ENCODE measurements at regions not wholly inside any gene's neighbourhood (a gene's known extent, or its start where the extent isn't known, plus 50 kb on each side); places are given as distances from the start of the nearest gene placed in this dataset.
"Not testable (repeated sequence)": the region's sequence is repeated elsewhere in the genome, so short reads cannot be mapped to it uniquely, and the experiment has no call there.

DNA sequence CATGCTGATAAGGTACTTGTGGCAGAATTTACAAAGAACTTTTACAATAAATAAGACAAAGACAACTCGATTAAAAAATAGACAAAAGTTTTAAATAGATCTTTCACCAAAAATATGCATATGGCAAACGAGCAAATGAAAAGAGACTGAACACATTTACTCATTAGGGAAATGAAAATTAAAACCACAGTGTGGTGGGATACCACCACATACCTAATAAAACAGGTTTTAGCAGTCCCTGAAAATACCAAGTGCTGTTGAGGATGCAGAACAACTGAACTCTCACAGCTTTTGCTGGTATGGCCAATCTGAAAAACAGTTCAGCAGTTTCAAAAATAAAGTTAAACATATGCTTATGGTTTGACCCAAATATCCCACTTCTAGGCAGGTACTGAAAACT is 205.4 kb upstream of the ADO start:
- no peak for FAIRE-seq

DNA sequence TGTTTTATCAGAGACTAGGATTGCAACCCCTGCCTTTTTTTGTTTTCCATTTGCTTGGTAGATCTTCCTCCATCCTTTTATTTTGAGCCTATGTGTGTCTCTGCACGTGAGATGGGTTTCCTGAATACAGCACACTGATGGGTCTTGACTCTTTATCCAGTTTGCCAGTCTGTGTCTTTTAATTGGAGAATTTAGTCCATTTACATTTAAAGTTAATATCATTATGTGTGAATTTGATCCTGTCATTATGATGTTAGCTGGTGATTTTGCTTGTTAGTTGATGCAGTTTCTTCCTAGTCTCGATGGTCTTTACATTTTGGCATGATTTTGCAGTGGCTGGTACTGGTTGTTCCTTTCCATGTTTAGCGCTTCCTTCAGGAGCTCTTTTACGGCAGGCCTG is 198.0 kb upstream of the ADO start:
- H2AFZ ChIP-seq (ENCODE audit: control insufficient read depth, low read length); H3K9me1 ChIP-seq (ENCODE audit: control insufficient read depth, extremely low read depth, insufficient read depth, low read length); H3K9ac ChIP-seq (ENCODE audit: control insufficient read depth, extremely low read depth, insufficient read depth, low read length); H3K27ac ChIP-seq (ENCODE audit: control insufficient read depth, insufficient read depth, low read length); DNase-seq (ENCODE audit: low read depth, low spot score); H3K27me3 ChIP-seq (ENCODE audit: control insufficient read depth, extremely low read depth, insufficient read depth, low read length); H3K9me3 ChIP-seq (ENCODE audit: control insufficient read depth, low read depth, low read length); FAIRE-seq; H3K4me1 ChIP-seq (ENCODE audit: control insufficient read depth, extremely low read depth, insufficient read depth, low read length); H3K79me2 ChIP-seq (ENCODE audit: control insufficient read depth, insufficient read depth, low read length); H3K4me2 ChIP-seq (ENCODE audit: control insufficient read depth, extremely low read depth, insufficient read depth, low read depth, low read length); H3K4me3 ChIP-seq (ENCODE audit: control insufficient read depth in 2 of 3, extremely low read depth in 1 of 3, insufficient read depth in 2 of 3, low read depth in 1 of 3, low read length in 3 of 3); H4K20me1 ChIP-seq (ENCODE audit: control insufficient read depth, extremely low read depth, insufficient read depth, low read length); H3K36me3 ChIP-seq (ENCODE audit: control insufficient read depth in 2 of 2, extremely low read depth in 1 of 2, insufficient read depth in 2 of 2, low read length in 2 of 2): not testable (repeated sequence)
- dilution Hi-C loops (cut with MboI; ENCODE audit: extremely low pct_ligation_motif_present, low sequenced_read_pairs): loop anchor here (25.0 kb wide), 1 partner anchor 206 kb away; the partner anchor contains the start of genes ADO and EGR2

More for the DNA sequence above, 205.4 kb upstream of the ADO start:
- dilution Hi-C loops (cut with MboI; ENCODE audit: extremely low pct_ligation_motif_present, low sequenced_read_pairs): no loop called here
- no peaks in the 10 kb centered on the region for H3K4me1 ChIP-seq (ENCODE audit: control insufficient read depth, extremely low read depth, insufficient read depth, low read length)
- H4K20me1 ChIP-seq (ENCODE audit: control insufficient read depth, extremely low read depth, insufficient read depth, low read length): no peaks in the 10 kb centered on the region
- no peaks in the 10 kb centered on the region for H3K9me3 ChIP-seq (ENCODE audit: control insufficient read depth, low read depth, low read length)
- H3K9me1 ChIP-seq (ENCODE audit: control insufficient read depth, extremely low read depth, insufficient read depth, low read length): no peaks in the 10 kb centered on the region
- no peak overlapping the region for H3K4me2 ChIP-seq (ENCODE audit: control insufficient read depth, extremely low read depth, insufficient read depth, low read depth, low read length)
- H3K9ac ChIP-seq (ENCODE audit: control insufficient read depth, extremely low read depth, insufficient read depth, low read length): no peak overlapping the region
- H3K79me2 ChIP-seq (ENCODE audit: control insufficient read depth, insufficient read depth, low read length): no peaks in the 10 kb centered on the region
- TF ChIP-seq, protein P1, sequence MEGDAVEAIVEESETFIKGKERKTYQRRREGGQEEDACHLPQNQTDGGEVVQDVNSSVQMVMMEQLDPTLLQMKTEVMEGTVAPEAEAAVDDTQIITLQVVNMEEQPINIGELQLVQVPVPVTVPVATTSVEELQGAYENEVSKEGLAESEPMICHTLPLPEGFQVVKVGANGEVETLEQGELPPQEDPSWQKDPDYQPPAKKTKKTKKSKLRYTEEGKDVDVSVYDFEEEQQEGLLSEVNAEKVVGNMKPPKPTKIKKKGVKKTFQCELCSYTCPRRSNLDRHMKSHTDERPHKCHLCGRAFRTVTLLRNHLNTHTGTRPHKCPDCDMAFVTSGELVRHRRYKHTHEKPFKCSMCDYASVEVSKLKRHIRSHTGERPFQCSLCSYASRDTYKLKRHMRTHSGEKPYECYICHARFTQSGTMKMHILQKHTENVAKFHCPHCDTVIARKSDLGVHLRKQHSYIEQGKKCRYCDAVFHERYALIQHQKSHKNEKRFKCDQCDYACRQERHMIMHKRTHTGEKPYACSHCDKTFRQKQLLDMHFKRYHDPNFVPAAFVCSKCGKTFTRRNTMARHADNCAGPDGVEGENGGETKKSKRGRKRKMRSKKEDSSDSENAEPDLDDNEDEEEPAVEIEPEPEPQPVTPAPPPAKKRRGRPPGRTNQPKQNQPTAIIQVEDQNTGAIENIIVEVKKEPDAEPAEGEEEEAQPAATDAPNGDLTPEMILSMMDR (optimal IDR thresholded peaks at IDR 0.05 in 1 of 3, IDR thresholded peaks at IDR 0.05 in 1 of 3, conservative IDR thresholded peaks at IDR 0.05 in 1 of 3; ENCODE audit: extremely low read depth in 1 of 3, insufficient read depth in 2 of 3, low read length in 3 of 3): no peak
- TF ChIP-seq EZH2 (IDR thresholded peaks at IDR 0.05; ENCODE audit: low read length): no peak
- H3K27ac ChIP-seq (ENCODE audit: control insufficient read depth, insufficient read depth, low read length): no peak overlapping the region
- H3K4me3 ChIP-seq (ENCODE audit: control insufficient read depth in 2 of 3, extremely low read depth in 1 of 3, insufficient read depth in 2 of 3, low read depth in 1 of 3, low read length in 3 of 3): no peak overlapping the region
- no peak overlapping the region for H2AFZ ChIP-seq (ENCODE audit: control insufficient read depth, low read length)
- H3K36me3 ChIP-seq (ENCODE audit: control insufficient read depth in 2 of 2, extremely low read depth in 1 of 2, insufficient read depth in 2 of 2, low read length in 2 of 2): no peaks in the 10 kb centered on the region
- H3K27me3 ChIP-seq (ENCODE audit: control insufficient read depth, extremely low read depth, insufficient read depth, low read length): no peaks in the 10 kb centered on the region
- DNase-seq (ENCODE audit: low read depth, low spot score): no peak

DNA sequence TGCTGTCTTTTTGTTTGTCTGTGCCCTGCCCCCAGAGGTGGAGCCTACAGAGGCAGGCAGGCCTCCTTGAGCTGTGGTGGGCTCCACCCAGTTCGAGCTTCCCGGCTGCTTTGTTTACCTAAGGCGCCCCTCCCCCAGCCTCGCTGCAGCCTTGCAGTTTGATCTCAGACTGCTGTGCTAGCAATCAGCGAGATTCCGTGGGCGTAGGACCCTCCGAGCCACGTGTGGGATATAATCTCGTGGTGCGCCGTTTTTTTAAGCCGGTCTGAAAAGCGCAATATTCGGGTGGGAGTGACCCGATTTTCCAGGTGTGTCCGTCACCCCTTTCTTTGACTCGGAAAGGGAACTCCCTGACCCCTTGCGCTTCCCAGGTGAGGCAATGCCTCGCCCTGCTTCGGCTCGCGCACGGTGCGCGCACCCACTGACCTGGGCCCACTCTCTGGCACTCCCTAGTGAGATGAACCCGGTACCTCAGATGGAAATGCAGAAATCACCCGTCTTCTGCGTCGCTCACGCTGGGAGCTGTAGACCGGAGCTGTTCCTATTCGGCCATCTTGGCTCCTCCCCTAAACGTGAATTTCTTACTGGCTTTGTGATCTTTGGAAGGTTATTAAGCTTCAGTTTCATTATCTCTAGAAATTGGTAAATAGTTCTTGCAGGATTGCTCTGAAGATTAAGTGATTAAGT is 196.2 kb upstream of the ADO start:
- not testable (repeated sequence) for H3K79me2 ChIP-seq (ENCODE audit: control insufficient read depth, insufficient read depth, low read length); H3K9me3 ChIP-seq (ENCODE audit: control insufficient read depth, low read depth, low read length); H3K4me2 ChIP-seq (ENCODE audit: control insufficient read depth, extremely low read depth, insufficient read depth, low read depth, low read length); H3K9me1 ChIP-seq (ENCODE audit: control insufficient read depth, extremely low read depth, insufficient read depth, low read length); H3K9ac ChIP-seq (ENCODE audit: control insufficient read depth, extremely low read depth, insufficient read depth, low read length); H3K27me3 ChIP-seq (ENCODE audit: control insufficient read depth, extremely low read depth, insufficient read depth, low read length); H3K4me3 ChIP-seq (ENCODE audit: control insufficient read depth in 2 of 3, extremely low read depth in 1 of 3, insufficient read depth in 2 of 3, low read depth in 1 of 3, low read length in 3 of 3); H3K27ac ChIP-seq (ENCODE audit: control insufficient read depth, insufficient read depth, low read length); H4K20me1 ChIP-seq (ENCODE audit: control insufficient read depth, extremely low read depth, insufficient read depth, low read length); FAIRE-seq; H2AFZ ChIP-seq (ENCODE audit: control insufficient read depth, low read length); H3K4me1 ChIP-seq (ENCODE audit: control insufficient read depth, extremely low read depth, insufficient read depth, low read length); H3K36me3 ChIP-seq (ENCODE audit: control insufficient read depth in 2 of 2, extremely low read depth in 1 of 2, insufficient read depth in 2 of 2, low read length in 2 of 2); DNase-seq (ENCODE audit: low read depth, low spot score)
- dilution Hi-C loops (cut with MboI; ENCODE audit: extremely low pct_ligation_motif_present, low sequenced_read_pairs): loop anchor here (25.0 kb wide), 1 partner anchor 204 kb away; the partner anchor contains the start of genes ADO and EGR2
